Retinal pigment epithelial cell (primary cell): ENCODE measurements at regions not wholly inside any gene's neighbourhood (a gene's known extent, or its start where the extent isn't known, plus 50 kb on each side); places are given as distances from the start of the nearest gene placed in this dataset.

Source experiments
- DNase-seq: peaks from one replicate; pipeline ENCODE4 v3.0.0-alpha.2; 2010; ENCODE audit warnings: low read depth
- H3K4me3 ChIP-seq: 2 replicates; pipeline ENCODE4 v1.5.1; 2011; ENCODE audit warnings: mild to moderate bottlenecking, low read length, control low read depth, moderate library complexity
- CTCF ChIP-seq: conservative IDR thresholded peaks from 2 replicates; pipeline ENCODE4 v1.5.1; 2011; ENCODE audit warnings: low read depth, low read length, control low read depth, inconsistent platforms

DNA sequence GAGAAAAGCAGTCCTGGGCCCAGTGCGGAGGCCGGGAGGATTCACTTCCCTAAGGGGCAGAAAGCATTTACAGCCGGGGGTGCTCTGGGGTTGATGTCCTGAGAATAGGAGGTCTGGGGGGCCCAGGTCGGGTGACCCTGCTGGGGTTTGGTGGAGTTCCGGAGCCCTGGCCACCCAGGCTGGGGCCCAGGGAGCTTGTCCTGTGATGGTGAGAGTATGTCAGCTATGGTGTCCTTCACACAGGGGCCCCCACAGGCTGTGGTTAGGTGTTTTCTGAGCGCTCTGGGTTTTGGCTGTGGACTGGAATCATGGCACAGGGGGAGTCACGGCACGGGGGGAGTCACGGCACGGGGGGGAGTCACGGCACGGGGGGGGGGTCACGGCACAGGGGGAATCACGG lies 54.5 kb upstream of the TMEM18 start:
- H3K4me3 ChIP-seq, result no peak overlapping the region
- no peak for TF ChIP-seq CTCF
- no peak for DNase-seq

GRCh38 chr2:729376-729861 lies 52.2 kb upstream of the TMEM18 start:
- TF ChIP-seq CTCF, result no peak
- H3K4me3 ChIP-seq, result no peak overlapping the region
- DNase-seq, result no peak

- TF ChIP-seq CTCF, result no peak
- DNase-seq, result no peak
- H3K4me3 ChIP-seq, result no peak overlapping the region
These were observed 51.0 kb upstream of the TMEM18 start for GRCh38 chr2:728165-728564.

- no peak overlapping the region for H3K4me3 ChIP-seq
- DNase-seq, result no peak
- no peak for TF ChIP-seq CTCF
These were observed 49.9 kb upstream of the TMEM18 start for GRCh38 chr2:727071-727470.
